ENCODE measurements at regions not wholly inside any gene's neighbourhood (a gene's known extent, or its start where the extent isn't known, plus 50 kb on each side); places are given as distances from the start of the nearest gene placed in this dataset.

DNA sequence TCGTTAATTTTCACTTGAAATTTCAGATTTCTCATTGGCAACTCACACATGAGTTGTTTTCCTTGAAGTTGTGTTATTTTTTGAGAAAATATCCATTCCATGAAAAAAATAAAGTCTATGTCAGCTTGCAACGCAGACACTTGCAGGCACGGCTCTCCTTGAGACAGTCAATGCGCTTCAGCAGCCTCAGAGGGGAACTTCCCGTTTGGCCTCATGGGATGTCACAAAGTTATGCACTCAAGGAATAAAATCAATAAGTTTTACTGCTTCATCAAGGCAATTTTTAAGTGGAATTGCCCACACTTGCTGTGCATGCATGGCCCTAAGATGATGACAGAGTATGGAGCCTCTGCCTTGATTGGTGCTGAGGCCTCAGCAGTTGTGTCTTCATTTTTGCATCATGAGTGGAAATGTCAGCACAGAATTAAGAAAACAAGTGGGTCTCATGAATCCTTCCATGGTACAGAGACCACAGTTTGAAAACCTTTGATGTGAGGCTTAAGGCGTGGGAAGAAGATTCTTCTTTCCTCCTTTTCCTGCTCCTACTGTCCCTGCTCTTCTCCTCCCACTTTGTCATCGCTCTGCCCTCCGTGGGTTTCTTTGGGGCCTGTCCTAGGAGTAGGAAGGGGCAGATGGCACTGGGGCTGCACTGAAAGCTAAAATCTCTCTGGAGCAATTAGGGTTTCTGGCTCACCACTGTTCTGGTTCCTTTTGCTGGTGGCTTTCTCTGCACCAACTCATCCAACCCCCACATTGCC, 509.0 kb upstream of the B3GAT1 start:
- DNase-seq: no peak
- intact Hi-C loops (cut with DNase I): no loop called here

DNA sequence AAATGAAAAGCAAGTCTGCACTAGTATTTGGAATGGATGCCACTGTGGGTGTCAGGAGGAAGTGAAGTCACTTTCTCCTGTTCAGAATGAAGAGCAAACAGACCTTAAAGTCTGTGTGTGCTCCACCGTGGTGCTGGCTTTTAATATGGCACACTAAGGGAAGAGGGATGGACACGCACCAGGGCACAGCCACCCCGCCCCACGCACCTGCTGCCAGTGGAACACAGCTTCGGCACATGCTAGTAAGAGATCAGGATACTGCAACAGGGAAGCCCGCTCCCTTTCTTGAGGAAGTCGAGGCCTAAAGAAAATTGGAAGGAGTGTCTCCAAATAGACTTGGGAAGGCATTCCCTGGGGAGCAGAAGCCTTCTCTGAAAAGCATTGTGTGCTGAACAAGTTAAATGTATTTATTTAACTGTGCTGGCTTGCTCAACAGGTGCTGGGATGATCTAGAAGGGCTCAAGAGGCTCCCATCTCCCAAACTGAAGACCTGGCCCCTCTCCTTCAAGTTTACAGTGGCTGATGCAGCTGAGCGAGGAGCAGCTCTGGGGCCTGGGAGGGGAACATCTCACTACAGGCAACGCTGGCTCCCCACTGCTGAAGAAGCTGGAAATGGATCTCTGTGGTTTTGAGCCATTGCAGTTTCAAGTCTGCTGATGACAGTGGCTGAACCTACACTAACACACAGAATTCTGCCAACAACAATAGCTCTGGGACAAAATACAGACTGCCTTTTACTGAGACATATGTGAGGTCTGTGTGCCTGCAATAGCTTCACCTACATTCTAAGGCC, 504.6 kb upstream of the B3GAT1 start:
- DNase-seq: peak in 1 of 10 donors; percentile 75
- intact Hi-C loops (cut with DNase I): no loop called here

DNA sequence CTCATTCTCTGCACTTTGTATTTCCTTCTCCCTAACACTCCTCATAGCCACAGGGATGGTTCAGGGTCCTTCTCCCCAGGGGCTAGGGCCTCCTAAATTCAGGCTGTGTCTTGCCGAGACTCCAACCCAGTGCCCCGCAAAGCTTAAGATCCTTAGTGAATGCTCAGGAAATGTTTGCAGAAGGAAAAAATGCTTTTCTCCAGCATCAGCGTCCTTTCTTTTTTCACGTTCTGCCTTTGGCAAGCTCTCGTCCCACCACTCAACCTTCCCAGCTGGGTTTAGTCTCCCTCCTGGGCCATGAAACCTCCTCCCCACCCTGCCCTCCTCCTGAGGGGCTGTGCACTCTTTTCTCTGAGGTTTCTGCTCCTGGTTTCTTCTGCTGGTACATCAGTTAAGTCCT, 503.8 kb upstream of the B3GAT1 start:
- intact Hi-C loops (cut with DNase I): no loop called here
- DNase-seq: no peak

DNA sequence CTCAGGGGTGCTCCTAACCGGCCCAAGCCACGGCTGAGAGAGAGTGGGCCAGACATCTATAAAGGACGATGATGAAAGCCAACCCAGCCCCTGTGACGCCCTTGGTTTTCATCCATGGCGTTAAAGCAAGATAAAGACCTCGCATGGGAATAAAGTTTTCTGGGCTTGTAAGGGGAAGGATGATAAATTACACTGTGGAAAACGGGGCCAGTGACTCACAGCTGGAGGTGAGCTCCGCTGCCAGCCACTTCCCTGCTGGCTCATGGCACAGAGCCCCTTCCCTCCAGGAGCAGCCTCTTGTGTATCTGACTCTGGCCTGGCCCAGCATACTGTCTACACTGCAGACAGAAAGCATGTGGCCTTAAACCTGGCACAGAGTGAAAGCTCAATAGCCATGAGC, 503.2 kb upstream of the B3GAT1 start:
- peak in 1 of 10 donors; percentile 63 for DNase-seq
- intact Hi-C loops (cut with DNase I): no loop called here

DNA sequence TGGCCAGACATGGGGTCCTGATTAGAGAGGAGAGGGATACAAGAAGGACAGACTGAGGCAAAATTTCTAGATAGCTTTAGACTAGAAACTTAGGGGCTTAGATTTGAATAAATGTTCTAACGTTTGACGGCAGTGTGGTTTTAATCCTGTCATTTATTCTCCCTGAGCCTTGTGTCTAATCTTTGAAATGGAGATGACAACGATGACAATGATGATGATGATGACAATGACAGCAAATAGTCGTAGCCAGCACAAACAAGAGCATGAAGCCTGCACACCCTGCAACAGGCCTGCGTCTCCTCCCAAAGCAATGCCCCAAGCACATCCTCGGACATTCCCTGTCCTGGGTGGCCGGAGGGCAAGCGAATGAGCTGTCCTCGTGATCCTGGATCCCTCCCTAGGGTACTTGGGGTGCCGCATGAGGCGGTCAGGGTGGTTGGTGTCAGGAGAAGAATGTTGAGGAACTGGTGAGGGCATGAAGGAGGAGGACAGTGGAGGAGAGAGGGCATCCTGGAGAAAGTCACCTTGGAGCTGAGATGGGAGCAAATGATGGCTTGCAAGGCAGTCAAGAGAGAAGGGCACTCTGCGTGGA, 502.1 kb upstream of the B3GAT1 start:
- no peak for DNase-seq
- intact Hi-C loops (cut with DNase I): no loop called here

DNA sequence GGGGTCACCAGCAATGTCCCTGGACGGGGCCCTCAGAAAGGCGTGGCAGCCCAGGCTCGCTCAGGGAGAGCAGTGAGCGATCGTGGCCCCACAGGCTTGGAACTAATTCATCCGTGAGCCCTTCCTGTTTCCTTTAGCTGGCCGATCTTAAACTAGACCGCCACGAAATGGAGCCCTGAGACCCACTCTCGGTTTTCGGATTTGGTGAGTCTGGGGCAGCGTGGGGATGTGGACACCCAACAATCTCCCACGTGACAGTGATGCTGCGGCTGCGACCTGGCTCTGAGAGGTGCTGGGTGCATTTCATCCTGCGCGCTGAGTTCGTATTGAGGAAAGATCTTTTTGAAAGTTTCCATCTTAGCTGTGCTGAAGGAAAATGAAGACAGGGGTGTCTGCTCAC, 501.3 kb upstream of the B3GAT1 start:
- intact Hi-C loops (cut with DNase I): no loop called here
- no peak for DNase-seq

DNA sequence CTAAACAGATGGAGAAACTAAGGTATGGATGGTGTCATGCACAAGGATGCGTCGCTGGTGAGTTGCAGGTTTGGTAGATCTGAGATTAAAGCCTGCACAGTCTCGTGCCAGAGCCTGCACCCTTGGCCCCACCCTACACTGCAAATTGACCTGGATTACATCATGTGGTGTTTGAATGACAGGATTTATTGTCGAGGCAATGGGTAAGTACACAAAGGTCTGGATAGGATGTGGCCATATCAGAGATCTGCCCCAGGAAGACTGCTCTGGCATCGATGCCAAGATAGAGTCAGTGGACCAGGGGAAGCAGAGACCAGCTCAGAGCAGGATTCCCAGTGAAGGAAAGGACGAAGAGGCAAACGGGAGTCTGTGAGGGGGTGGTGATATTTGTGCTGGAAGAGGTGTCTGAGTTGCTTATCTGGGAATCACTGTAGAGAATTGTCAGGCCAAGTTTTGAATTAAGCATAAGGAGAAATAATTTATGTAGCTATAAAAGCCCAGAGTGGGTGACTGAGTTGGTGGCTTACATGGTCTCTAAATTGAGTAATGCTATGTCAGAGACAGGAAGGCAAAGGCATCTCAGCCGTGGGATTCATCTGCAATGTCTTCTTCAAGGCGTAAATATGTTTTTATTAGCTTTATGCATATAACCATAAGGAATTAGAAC, 499.6 kb upstream of the B3GAT1 start:
- intact Hi-C loops (cut with DNase I): no loop called here

DNA sequence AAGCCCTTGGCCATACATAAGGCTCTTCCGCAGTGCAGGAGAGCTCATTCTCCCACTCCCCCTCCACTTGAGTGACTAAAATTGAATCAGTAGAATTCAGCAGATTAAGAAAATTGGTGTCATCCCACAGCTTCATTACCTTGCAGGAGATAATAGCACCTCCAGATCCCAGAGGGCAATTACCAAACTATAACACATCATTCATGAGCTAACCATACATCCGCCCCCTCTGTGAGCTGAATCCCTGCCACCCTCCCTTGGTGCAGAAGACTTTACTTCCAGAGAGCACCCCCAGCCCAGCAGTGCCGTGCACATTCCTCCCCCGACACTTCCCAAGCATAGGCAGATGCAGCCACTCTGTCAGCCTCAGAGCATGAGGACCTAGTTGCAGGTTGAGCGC, 496.5 kb upstream of the B3GAT1 start:
- no peak for DNase-seq
- intact Hi-C loops (cut with DNase I): no loop called here

More for the DNA sequence above, 499.6 kb upstream of the B3GAT1 start:
- DNase-seq: no peak

DNA sequence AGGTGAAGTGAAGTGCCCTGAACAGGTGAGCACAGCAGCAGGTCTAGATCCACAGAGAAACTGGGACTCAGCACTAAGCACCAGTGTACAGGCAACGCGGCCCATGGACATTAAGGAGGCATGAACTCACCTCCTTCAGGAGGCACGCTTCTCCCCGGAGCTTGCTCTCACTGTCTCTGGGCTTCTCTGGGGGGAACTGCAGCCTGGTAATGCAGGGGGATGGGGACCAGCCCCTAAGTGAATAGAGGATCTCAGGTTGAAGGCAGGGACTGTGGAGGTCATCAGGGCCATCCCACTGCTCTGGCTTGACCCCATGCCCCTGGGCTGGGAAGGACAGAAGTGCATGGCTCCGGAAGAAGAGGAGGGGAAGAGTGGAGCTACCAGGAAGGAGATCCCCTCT, 495.6 kb upstream of the B3GAT1 start:
- DNase-seq: peak in 1 of 10 donors; percentile 50
- intact Hi-C loops (cut with DNase I): no loop called here

DNA sequence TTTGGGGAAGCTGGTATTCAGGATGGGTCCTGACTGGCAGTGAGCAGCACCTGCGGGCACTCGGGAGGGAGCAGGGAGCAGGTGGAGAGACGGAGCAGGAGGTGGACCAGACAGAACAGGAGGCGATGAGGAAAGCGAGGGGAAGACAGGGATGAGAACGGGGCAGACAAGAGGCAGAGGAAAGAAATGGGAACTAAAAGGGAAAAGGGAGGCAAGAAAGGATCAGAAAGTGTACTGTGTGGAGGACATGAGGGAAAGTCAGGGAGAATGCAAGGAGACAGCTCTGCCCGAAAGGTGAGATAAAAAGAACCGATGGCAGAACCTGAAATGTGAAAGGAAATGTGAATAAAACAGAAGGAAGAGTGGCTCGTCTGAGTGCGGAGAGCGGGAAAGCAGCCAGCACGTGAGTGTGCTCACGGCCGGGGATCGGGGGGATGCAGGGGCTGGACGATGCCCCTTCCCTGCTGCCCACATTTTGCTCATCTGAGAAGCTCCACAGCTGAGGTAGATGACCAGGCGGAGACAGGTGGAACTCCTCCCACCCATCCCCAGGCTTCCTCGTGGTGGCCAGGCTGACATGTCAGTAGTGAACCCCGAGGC, 494.4 kb upstream of the B3GAT1 start:
- DNase-seq: peak in 2 of 10 donors; percentile 42 to 63
- intact Hi-C loops (cut with DNase I): no loop called here

DNA sequence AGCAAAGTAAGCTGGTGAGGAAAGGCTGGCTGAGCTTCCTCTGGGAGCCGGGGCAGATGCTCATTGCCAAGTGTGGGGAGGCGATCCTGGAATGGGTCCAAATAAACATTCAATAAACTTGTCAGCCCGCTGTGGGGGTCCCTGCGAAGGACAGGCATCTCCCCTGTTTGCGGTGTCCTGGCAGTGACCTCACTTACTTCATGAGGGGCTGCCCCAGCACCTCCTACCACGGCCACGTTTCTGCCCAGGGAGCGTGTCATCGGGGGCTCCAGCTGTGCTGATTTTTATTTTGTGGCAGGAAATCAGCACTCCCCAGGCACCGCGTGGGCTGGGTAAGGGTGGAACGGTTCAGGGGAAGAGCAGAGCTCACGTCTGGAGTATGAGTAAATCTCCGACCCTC, 493.9 kb upstream of the B3GAT1 start:
- intact Hi-C loops (cut with DNase I): no loop called here
- DNase-seq: peak in 2 of 10 donors; percentile 61 to 76

DNA sequence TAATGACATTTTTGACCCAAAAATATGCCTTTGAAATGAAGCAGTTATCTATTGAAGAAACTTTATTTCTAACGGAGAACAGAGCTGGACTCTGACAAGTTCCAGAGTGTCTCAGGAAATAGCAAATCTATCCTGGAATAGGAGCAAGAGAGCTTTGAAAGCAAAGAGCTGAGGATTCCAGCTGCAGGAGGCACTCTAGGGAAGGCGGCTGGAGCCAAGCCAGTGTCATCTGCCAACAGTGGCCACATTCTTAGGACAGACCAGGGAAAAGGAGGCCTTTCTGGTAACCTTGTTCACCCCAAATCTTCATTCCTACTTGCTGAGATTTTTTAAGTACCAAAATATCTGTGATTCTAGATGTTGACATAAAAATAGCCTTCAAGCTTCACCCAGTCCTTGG, 493.5 kb upstream of the B3GAT1 start:
- intact Hi-C loops (cut with DNase I): no loop called here
- DNase-seq: peak in 3 of 10 donors; percentile 26 to 89 (median 32)

DNA sequence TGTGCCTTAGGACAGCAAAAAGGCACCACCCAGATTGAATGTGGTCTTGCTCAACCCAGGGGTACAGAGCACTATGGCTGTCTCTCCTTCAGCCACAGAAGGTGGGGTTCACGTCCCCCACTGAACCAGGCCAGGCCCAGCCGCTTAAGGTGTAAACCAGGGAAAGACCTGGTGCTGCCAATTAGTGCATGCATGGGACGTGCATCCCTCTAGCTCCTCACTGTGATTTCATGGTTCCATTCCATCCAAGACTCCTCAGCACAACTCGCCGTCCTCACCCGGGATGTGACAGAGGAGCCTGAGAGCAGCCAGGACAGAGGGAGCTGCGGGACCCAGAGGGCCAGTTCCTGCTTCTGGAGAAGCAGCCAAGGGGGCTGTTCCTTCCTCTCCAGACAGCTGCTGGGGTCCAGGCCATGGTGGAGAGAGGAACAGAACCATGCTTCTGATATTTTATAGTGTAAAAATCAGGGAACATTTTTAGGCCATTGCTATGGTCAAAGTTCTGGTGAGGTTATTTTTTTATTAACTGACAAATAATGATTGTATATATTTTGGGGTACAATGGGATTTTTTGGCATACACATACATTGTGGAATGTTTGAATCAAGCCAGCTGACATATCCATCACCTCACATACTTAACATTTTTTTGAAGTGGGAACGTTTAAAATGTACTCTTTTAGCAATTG, 492.2 kb upstream of the B3GAT1 start:
- intact Hi-C loops (cut with DNase I): no loop called here

DNA sequence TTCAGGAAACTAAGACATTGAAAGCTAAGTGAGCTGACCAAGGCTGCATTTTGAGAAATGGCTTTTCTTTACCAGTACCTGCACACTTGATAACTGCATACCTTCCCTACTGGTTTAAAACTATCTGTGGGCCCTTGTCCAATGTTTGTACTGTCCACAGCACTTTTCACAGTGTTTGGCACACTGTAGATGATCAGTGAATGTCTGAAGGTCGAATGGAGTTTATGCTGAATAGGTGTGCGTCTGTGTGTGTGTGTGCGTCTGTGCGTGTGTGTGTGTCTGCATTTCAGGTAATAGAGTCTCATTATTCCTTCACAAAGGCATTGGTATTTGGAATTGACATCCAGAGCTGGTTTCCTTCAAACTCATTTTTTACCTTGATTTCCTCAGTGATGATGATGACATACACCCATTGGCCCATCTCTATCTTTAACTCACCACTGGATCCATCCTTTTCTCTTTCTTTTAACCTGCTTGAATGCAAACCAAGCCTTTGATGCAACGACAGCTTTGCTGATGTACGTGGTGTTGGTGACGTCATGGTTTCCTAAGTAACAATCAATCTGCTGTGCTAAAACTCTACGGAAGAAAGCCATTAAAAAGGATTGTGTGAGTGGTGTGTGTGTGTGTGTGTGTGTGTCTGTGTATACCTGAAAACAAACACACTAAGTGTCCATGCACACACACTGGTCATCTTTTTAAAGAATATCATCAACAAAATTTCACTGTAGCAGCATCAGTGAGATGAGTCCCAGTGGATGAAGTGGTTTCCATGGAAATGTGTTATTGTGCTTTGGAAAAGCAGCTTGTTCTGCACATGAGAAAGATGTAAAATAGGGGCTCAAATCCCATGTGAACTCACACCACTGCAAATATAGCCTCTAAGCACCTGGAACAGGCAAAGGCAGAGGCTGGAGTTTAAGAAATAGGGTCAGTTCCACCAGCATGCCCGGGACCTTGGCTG, 490.2 kb upstream of the B3GAT1 start:
- intact Hi-C loops (cut with DNase I): no loop called here
- no peak for DNase-seq

More for the DNA sequence above, 492.2 kb upstream of the B3GAT1 start:
- peak in 2 of 10 donors; percentile 51 to 52 for DNase-seq

DNA sequence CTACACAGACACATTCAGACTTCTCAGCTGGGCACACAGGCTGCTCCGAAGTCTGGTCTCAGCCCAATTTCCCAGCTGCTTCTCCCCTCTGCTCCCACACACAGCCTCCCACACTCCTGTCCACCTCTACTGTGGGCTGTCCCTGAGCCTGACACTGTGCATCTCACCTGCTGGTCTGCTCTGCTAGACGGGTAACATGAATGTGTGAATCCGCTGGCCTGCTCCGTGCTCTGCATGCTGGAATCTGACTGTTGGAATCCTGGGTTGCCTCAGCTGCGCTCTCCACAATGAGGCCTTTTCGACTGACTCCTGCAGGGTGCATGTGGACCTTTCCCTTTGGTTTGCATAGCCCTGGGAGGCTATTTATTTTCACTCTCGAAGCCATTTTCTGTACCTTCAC, 489.5 kb upstream of the B3GAT1 start:
- intact Hi-C loops (cut with DNase I): no loop called here
- peak in 1 of 10 donors; percentile 64 for DNase-seq

DNA sequence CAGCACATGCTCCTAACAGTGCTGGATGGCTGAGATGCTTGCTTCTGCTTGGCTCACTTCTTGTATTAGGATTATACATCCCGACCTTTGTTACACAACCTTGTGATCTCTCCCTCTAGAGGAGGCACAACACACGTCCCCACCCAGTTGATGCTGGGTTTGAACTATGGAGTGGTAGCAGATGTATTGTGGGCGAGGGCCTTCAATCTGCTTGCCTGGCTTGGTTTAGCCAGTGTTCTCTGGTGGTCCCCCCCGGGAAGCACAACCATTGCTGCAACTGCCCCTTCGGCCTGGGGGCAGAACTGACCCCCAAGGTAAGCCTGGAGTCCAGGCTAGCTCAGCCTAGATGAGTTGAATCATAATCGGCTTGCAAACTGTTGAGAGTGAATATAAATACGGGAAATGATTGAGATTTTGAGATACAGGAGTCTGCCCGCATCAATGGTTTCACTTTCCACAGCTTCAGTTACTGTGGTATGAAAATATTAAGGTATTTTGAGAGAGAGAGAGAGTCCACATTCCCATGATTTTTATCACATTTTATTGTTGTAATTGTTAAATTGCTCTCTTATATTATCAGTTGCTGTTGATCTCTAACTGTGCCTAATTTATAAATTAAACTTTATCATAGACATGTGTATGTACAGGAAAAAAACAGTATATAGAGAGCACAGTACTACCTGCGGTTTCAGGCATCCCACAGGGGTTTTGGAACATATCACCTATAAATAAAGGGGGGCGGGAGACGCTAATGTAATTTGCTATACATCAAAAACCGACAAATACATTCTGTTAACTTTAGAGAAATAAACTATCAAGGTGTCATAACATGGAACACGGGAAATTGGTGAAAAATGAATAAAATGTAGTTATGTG, 482.0 kb upstream of the B3GAT1 start:
- intact Hi-C loops (cut with DNase I): no loop called here
- DNase-seq: no peak

DNA sequence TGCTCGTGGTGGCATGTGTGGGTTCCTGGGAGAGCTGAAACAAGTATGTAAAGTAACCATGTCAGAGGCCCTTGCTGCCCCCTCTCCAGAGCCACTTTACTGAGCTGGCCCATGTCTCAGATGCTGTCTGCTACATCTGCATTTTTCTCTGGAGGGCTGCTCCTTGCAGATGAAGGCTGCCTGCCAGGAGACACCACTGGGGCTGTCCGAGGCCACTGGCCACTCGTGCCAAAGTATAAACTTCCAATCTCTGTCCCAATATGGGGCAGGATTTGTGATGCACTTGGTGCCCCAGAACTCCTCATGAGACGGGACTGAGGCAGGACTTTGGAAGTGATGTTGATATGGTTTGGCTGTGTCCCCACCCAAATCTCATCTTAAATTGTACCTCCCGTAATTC, 478.4 kb upstream of the B3GAT1 start:
- intact Hi-C loops (cut with DNase I): no loop called here
- peak in 1 of 10 donors; percentile 44 for DNase-seq

DNA sequence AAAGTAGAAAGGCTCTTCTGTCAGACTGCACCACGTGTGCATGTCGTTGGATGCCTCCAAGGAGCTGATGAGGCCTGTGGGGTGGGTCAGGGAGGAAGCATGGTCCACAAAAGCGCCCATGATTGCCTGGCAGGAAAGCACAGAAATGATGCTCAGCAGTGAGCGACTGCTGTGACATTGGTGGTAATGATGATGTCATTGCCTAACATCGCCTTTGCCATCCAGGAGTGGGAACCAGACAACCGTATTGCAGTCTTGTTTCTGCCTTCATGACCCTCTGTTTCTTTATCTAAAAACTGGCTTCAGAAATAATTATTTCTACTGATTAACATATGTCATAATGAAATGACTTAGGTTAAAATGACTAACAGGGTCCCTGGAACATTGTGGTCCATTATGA, 477.8 kb upstream of the B3GAT1 start:
- intact Hi-C loops (cut with DNase I): no loop called here
- peak in 1 of 10 donors; percentile 45 for DNase-seq
